ENCODE measurements at regions not wholly inside any gene's neighbourhood (a gene's known extent, or its start where the extent isn't known, plus 50 kb on each side); places are given as distances from the start of the nearest gene placed in this dataset.

DNA sequence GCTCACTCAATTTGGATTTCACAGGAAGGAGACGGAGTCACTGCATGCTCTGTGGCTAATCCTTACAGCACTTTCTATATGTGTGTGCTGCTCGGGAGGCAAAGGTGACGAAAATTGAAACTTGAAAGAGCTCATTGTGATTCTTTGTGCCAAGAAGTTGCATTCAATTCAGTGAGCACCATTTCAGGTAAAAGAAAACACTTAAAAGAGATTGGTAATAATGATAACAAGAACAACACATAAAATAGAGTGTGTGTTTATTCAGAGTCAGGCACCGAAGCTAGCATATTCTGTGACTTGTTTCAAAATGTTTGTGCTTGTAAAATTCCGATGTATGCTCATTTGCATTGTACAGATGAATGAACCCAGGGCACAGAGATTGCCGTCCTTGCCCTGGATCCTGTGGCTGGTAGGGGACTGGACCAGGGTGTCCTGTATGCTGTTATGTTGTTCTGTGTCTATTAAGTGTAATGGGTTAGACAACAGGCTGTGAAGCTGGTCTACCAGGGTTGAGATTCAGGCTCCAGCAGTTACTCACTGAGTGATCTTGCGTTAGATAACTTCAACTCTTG, 193.3 kb upstream of the PROK2 start:
- DNase-seq (no peak), ATAC-seq (replicated peaks) (no peak)
- Mint-ChIP-seq H3K27me3 (peaks cover 24 to 82% of the 10 kb centered on the region in 2 donors), H3K4me3 (no peak overlapping the region), H3K4me1 (ENCODE audit: low read depth in 2 of 2) (peaks cover 4 to 5% of the 10 kb centered on the region in 2 donors), H3K27ac (no peak overlapping the region), H3K9me3 (no peaks in the 10 kb centered on the region), H3K36me3 (ENCODE audit: insufficient read depth) (no peaks in the 10 kb centered on the region)

DNA sequence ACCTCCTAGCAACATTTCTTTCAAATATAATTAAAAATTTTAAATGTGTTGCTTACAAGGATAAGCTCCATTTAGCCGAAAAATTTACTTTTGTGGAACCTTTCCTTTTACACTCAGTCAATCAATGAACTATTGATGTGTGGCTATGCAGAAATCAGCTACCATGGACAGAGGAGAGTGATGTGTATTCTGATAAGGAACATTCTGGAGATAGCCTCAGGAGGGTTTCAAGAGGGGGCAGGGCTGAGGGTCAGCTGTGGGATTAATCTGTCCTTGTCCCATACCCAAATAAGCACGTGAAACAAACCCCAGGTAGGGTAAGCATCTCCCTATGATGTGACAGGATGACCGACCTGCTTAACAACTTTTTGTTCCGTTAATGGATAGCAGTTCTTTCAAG, 192.6 kb upstream of the PROK2 start:
- Mint-ChIP-seq H3K27me3 (peaks cover 30 to 87% of the 10 kb centered on the region in 2 donors), H3K36me3 (ENCODE audit: insufficient read depth) (no peaks in the 10 kb centered on the region), H3K4me1 (ENCODE audit: low read depth in 2 of 2) (peaks cover 4 to 5% of the 10 kb centered on the region in 2 donors), H3K9me3 (no peaks in the 10 kb centered on the region), H3K27ac (no peak overlapping the region), H3K4me3 (no peak overlapping the region)
- no peak for DNase-seq
- no peak for ATAC-seq (replicated peaks)

- no peak for ATAC-seq (replicated peaks)
- Mint-ChIP-seq H3K36me3 (ENCODE audit: insufficient read depth) (no peaks in the 10 kb centered on the region), H3K27ac (no peak overlapping the region), H3K27me3 (peaks cover 23 to 78% of the 10 kb centered on the region in 2 donors), H3K9me3 (no peaks in the 10 kb centered on the region), H3K4me3 (no peak overlapping the region), H3K4me1 (ENCODE audit: low read depth in 2 of 2) (peaks cover 4 to 5% of the 10 kb centered on the region in 2 donors)
- no peak for DNase-seq
Observed at GRCh38 chr3:71975573-71975972, 190.6 kb upstream of the PROK2 start.

DNA sequence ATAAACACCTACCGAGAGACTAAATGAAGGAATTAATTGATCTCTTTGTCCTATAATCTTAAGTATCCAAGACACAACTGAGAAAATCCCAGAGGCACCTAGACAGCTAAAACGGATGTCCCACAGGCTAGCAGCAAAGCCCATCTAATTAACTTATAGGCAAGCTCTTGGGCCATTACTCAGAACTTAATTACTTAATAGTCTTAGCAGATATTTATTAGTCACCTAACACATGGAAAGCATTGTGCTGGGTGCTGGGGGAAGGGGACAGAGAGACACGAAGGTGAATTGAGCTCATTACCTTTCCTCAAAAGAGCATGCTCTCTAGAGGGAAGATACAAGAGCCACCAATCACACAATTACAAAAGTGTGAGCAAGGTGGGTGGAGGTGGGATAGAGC, 189.8 kb upstream of the PROK2 start:
- Mint-ChIP-seq H3K36me3 (ENCODE audit: insufficient read depth) (no peaks in the 10 kb centered on the region), H3K4me1 (ENCODE audit: low read depth in 2 of 2) (peaks cover 4 to 5% of the 10 kb centered on the region in 2 donors), H3K4me3 (no peak overlapping the region), H3K27ac (no peak overlapping the region), H3K9me3 (no peaks in the 10 kb centered on the region), H3K27me3 (peaks cover 19 to 72% of the 10 kb centered on the region in 2 donors)
- no peak for ATAC-seq (replicated peaks)
- no peak for DNase-seq

GRCh38 chr3:71973274-71974030, 188.5 kb upstream of the PROK2 start:
- H3K9me3 Mint-ChIP-seq: no peaks in the 10 kb centered on the region
- DNase-seq (no peak), ATAC-seq (replicated peaks) (no peak)
- peaks cover 9 to 62% of the 10 kb centered on the region in 2 donors for H3K27me3 Mint-ChIP-seq
- H3K36me3 Mint-ChIP-seq (ENCODE audit: insufficient read depth): no peaks in the 10 kb centered on the region
- H3K4me3 Mint-ChIP-seq: no peak overlapping the region
- H3K27ac Mint-ChIP-seq: no peak overlapping the region
- H3K4me1 Mint-ChIP-seq (ENCODE audit: low read depth in 2 of 2): peaks cover 4% of the 10 kb centered on the region in 2 donors

GRCh38 chr3:71972031-71972430, 187.1 kb upstream of the PROK2 start:
- DNase-seq (no peak), ATAC-seq (replicated peaks) (no peak)
- Mint-ChIP-seq H3K27ac (no peak overlapping the region), H3K27me3 (peaks cover 10 to 53% of the 10 kb centered on the region in 2 donors), H3K9me3 (no peaks in the 10 kb centered on the region), H3K4me3 (no peak overlapping the region), H3K36me3 (ENCODE audit: insufficient read depth) (no peaks in the 10 kb centered on the region), H3K4me1 (ENCODE audit: low read depth in 2 of 2) (no peaks in the 10 kb centered on the region)

GRCh38 chr3:71968544-71968943, 183.6 kb upstream of the PROK2 start:
- H3K27me3 Mint-ChIP-seq: peaks cover 30 to 58% of the 10 kb centered on the region in 2 donors
- H3K27ac Mint-ChIP-seq: no peak overlapping the region
- no peaks in the 10 kb centered on the region for H3K9me3 Mint-ChIP-seq
- no peaks in the 10 kb centered on the region for H3K4me1 Mint-ChIP-seq (ENCODE audit: low read depth in 2 of 2)
- ATAC-seq (replicated peaks) (no peak), DNase-seq (no peak)
- H3K4me3 Mint-ChIP-seq: no peak overlapping the region
- no peaks in the 10 kb centered on the region for H3K36me3 Mint-ChIP-seq (ENCODE audit: insufficient read depth)

GRCh38 chr3:71966185-71966584, 181.2 kb upstream of the PROK2 start:
- ATAC-seq (replicated peaks): no peak
- no peaks in the 10 kb centered on the region for H3K9me3 Mint-ChIP-seq
- H3K27me3 Mint-ChIP-seq: peaks cover 21 to 48% of the 10 kb centered on the region in 2 donors
- DNase-seq: no peak
- no peaks in the 10 kb centered on the region for H3K4me1 Mint-ChIP-seq (ENCODE audit: low read depth in 2 of 2)
- H3K4me3 Mint-ChIP-seq: no peak overlapping the region
- no peak overlapping the region for H3K27ac Mint-ChIP-seq
- no peaks in the 10 kb centered on the region for H3K36me3 Mint-ChIP-seq (ENCODE audit: insufficient read depth)

DNA sequence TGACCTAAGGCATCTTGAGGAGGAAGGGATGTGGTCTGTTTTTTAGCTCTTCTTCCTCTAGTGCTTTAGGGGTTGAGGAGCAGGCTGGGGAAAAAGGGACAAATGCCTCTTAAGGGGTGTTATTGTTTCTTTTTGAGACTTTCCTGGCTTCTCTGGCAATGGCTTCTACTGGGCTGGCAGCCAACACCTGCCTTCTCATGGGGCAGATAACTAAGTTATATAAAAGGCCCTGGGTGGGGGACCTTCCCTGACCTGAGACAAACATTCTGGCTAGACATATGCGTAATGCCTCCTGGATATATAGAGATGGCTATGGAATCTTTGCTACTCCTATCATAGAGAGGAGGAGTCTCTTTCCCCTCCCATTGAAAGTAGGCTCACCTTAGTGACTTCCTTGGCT, 179.2 kb upstream of the PROK2 start:
- Mint-ChIP-seq H3K9me3 (no peaks in the 10 kb centered on the region), H3K4me3 (no peak overlapping the region), H3K27me3 (peaks cover 21 to 48% of the 10 kb centered on the region in 2 donors), H3K27ac (no peak overlapping the region), H3K36me3 (ENCODE audit: insufficient read depth) (no peaks in the 10 kb centered on the region), H3K4me1 (ENCODE audit: low read depth in 2 of 2) (no peaks in the 10 kb centered on the region)
- DNase-seq (no peak), ATAC-seq (replicated peaks) (no peak)

- Mint-ChIP-seq H3K27me3 (peaks cover 21 to 48% of the 10 kb centered on the region in 2 donors), H3K4me3 (no peak overlapping the region), H3K4me1 (ENCODE audit: low read depth in 2 of 2) (no peaks in the 10 kb centered on the region), H3K9me3 (no peaks in the 10 kb centered on the region), H3K27ac (no peak overlapping the region), H3K36me3 (ENCODE audit: insufficient read depth) (no peaks in the 10 kb centered on the region)
- DNase-seq (no peak), ATAC-seq (replicated peaks) (no peak)
Observed at GRCh38 chr3:71962561-71963240, 177.8 kb upstream of the PROK2 start.

GRCh38 chr3:71961891-71962290, 176.9 kb upstream of the PROK2 start:
- Mint-ChIP-seq H3K27ac (no peak overlapping the region), H3K9me3 (no peaks in the 10 kb centered on the region), H3K4me1 (ENCODE audit: low read depth in 2 of 2) (no peaks in the 10 kb centered on the region), H3K27me3 (peaks cover 19 to 42% of the 10 kb centered on the region in 2 donors), H3K36me3 (ENCODE audit: insufficient read depth) (no peaks in the 10 kb centered on the region), H3K4me3 (no peak overlapping the region)
- no peak for DNase-seq
- ATAC-seq (replicated peaks): no peak

DNA sequence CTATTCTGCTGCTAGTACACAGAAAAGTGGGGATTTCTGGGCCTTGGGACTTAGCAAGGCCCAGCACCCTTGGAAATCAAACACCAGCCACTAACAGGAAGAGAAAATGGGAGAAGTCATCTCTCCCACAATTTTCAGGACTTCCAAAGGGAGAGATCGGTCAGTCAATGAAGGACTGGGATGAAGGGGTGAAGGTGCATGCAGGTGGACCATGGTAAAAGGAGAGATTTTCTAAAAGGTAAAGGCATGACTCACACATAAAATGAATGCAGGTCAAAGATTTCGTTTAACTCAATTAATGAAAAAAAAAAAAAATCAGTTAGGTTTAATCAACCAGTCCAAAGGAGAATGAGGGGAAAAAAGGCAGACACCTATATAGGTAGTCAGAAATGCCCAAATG, 176.4 kb upstream of the PROK2 start:
- DNase-seq (no peak), ATAC-seq (replicated peaks) (no peak)
- Mint-ChIP-seq H3K4me3 (no peak overlapping the region), H3K9me3 (no peaks in the 10 kb centered on the region), H3K36me3 (ENCODE audit: insufficient read depth) (no peaks in the 10 kb centered on the region), H3K27me3 (peaks cover 14 to 37% of the 10 kb centered on the region in 2 donors), H3K4me1 (ENCODE audit: low read depth in 2 of 2) (no peaks in the 10 kb centered on the region), H3K27ac (no peak overlapping the region)

DNA sequence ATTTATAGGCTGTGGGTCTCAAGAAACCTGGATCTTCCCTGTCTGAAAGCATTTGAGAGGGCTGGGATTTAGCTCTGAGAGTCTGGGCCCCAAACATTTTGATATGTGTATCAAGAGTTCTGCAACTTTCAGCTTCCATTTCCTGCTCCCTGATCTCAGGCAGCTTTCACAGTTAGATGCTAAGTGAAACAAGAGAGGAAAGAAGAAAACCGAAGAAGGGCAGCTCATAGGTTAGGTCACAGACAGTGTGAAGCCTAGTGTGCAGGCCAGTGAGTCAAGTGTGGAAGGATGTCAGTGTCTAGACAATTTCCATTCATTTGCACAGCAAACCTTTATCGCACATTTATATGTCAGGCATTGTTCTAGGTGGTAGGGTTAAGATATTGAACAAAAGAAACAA, 173.6 kb upstream of the PROK2 start:
- Mint-ChIP-seq H3K27me3 (peaks cover 0 to 21% of the 10 kb centered on the region in 2 donors), H3K27ac (no peak overlapping the region), H3K9me3 (no peaks in the 10 kb centered on the region), H3K4me1 (ENCODE audit: low read depth in 2 of 2) (no peaks in the 10 kb centered on the region), H3K4me3 (no peak overlapping the region), H3K36me3 (ENCODE audit: insufficient read depth) (no peaks in the 10 kb centered on the region)
- DNase-seq (no peak), ATAC-seq (replicated peaks) (no peak)

DNA sequence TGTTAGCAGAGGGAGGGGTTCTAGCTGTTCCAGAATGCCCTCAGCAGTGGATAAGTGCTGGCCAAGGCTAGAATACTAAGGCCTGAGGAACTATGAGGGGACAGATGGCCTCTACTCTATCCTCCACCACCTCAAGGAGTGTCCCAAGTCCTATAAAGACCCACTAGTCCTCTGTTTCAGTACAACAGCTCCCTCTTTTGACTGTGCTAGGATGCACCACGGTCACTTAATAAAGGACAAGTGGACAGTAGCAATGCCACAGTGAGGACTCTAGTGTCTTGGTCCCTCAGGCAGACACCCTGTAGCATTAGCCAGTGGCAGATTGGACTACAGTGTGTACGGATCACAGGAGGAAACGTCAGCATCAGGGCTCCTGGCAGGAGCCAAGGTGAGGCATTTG, 171.8 kb upstream of the PROK2 start:
- Mint-ChIP-seq H3K27me3 (peaks cover 0 to 12% of the 10 kb centered on the region in 2 donors), H3K27ac (no peak overlapping the region), H3K36me3 (ENCODE audit: insufficient read depth) (no peaks in the 10 kb centered on the region), H3K4me1 (ENCODE audit: low read depth in 2 of 2) (no peaks in the 10 kb centered on the region), H3K4me3 (no peak overlapping the region), H3K9me3 (no peaks in the 10 kb centered on the region)
- DNase-seq (no peak), ATAC-seq (replicated peaks) (no peak)

Data from effector memory CD8-positive, alpha-beta T cell (primary cell).